HCEC 1CT (cell line): ENCODE measurements at regions not wholly inside any gene's neighbourhood (a gene's known extent, or its start where the extent isn't known, plus 50 kb on each side); places are given as distances from the start of the nearest gene placed in this dataset.
A peak's percentile ranks its signal among the peaks of the same experiment; 100 is the strongest.

ENCODE experiments used
- DNase-seq: peaks from one replicate; pipeline ENCODE4 v3.0.0-alpha.2; 2017

- no peak for DNase-seq
These were observed 297.3 kb upstream of the USP24 start for GRCh38 chr1:55512466-55512865.

GRCh38 chr1:55507578-55507931 lies 292.4 kb upstream of the USP24 start:
- DNase-seq = no peak

- peak; percentile 55 for DNase-seq
These were observed 291.8 kb upstream of the USP24 start for GRCh38 chr1:55506740-55507577.

- DNase-seq = no peak
These were observed 290.2 kb upstream of the USP24 start for GRCh38 chr1:55505326-55505725.

- DNase-seq = no peak
These were observed 289.2 kb upstream of the USP24 start for GRCh38 chr1:55504306-55504731.

- peak; percentile 37 for DNase-seq
These were observed 288.6 kb upstream of the USP24 start for GRCh38 chr1:55503663-55504305.

GRCh38 chr1:55500601-55501000 lies 285.4 kb upstream of the USP24 start:
- peak; percentile 42 for DNase-seq

- DNase-seq = peak; percentile 78
These were observed 275.4 kb upstream of the USP24 start for GRCh38 chr1:55490547-55490946.

- peak; percentile 25 for DNase-seq
These were observed 269.0 kb upstream of the USP24 start for GRCh38 chr1:55484173-55484572.

- no peak for DNase-seq
These were observed 268.4 kb upstream of the USP24 start for GRCh38 chr1:55483523-55483922.

GRCh38 chr1:55481634-55482033 lies 266.5 kb upstream of the USP24 start:
- no peak for DNase-seq

GRCh38 chr1:55480029-55480795 lies 265.0 kb upstream of the USP24 start:
- DNase-seq = no peak

GRCh38 chr1:55478742-55479141 lies 263.6 kb upstream of the USP24 start:
- peak; percentile 49 for DNase-seq

- DNase-seq = no peak
These were observed 262.8 kb upstream of the USP24 start for GRCh38 chr1:55477953-55478352.

- DNase-seq = no peak
These were observed 261.4 kb upstream of the USP24 start for GRCh38 chr1:55476445-55477015.

GRCh38 chr1:55474168-55474786 lies 259.1 kb upstream of the USP24 start:
- DNase-seq = peak; percentile 57

GRCh38 chr1:55473661-55474060 lies 258.5 kb upstream of the USP24 start:
- no peak for DNase-seq

GRCh38 chr1:55472784-55473183 lies 257.6 kb upstream of the USP24 start:
- DNase-seq = peak; percentile 50

GRCh38 chr1:55472115-55472514 lies 257.0 kb upstream of the USP24 start:
- no peak for DNase-seq

- DNase-seq = no peak
These were observed 253.1 kb upstream of the USP24 start for GRCh38 chr1:55468142-55468795.

- DNase-seq = no peak
These were observed 251.8 kb upstream of the USP24 start for GRCh38 chr1:55466921-55467320.

GRCh38 chr1:55466373-55466772 lies 251.2 kb upstream of the USP24 start:
- no peak for DNase-seq
